Activated naive CD4-positive, alpha-beta T cell treated with anti-CD3 and anti-CD28 coated beads, Interleukin-2, amount 50 U/mL, for 16 hours (primary cell): ENCODE measurements at regions not wholly inside any gene's neighbourhood (a gene's known extent, or its start where the extent isn't known, plus 50 kb on each side); places are given as distances from the start of the nearest gene placed in this dataset.
"Not testable (repeated sequence)": the region's sequence is repeated elsewhere in the genome, so short reads cannot be mapped to it uniquely, and the experiment has no call there.

ENCODE experiments used
- DNase-seq: peaks from one replicate; pipeline ENCODE4 v3.0.0-alpha.2; 2020

- no peak for DNase-seq
Measured at GRCh38 chr2:72001937-72002690, 145.5 kb downstream of the CYP26B1 start.

DNA sequence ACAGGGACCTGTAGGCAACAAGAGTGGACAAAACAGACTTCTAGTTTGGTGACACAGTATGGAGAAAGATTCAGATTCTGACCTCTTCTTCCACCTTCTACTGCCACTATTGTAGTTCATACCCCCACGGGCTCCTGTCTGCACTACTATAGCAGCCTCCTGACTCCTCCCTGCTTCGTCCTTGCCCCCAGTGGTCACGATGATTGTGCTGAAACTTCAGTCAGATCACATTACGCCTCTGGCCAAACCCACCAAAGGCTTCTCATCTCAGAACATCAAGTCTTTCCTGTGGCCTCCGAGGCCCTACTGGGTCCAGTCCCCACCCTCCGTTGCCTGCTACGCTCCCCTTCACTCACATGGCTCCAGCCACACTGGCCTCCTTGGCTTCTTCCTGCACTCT lies 147.6 kb downstream of the CYP26B1 start:
- no peak for DNase-seq

DNA sequence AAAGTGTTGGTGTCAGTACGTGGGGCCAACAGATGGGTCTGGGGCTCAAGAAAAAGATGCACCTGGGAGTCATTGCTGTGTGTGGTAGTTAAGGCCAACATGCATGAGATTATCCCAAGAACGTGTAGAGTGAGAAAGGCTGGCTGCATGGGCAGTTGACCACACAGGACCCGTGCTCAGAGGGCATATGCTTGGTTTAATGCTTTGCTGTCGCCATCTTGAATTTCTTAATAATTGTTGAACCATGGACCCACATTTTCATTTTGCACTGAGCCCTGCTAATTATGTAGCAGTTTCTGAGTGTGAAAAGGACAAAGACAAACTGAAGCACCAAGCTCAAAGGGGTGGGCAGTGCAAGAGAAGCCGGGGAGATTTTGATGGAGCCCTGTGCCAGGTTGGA lies 148.1 kb downstream of the CYP26B1 start:
- no peak for DNase-seq

DNA sequence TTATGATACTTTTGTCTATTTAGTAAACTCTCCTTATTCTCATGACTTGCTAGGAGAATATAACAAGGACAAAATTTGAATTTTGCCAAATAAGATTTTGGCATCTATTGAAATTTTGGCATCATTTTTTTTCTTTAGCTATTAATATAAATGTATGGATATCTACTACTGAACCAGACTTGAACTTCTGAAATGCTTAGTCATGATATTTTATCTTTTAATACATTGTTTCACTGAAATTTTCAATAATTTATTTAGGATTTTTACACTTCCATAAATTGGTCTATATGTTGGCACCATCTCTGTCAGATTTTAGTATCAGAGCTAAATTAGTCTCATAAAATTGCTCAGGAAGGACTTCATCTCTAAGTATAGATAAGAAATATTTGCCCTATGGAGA lies 149.8 kb downstream of the CYP26B1 start:
- no peak for DNase-seq

GRCh38 chr2:71995067-71995665 lies 152.5 kb downstream of the CYP26B1 start:
- DNase-seq = no peak

GRCh38 chr2:71992036-71992435 lies 155.6 kb downstream of the CYP26B1 start:
- DNase-seq = no peak

- no peak for DNase-seq
Measured at GRCh38 chr2:71991397-71991796, 156.3 kb downstream of the CYP26B1 start.

GRCh38 chr2:71990826-71991225 lies 156.8 kb downstream of the CYP26B1 start:
- DNase-seq = no peak

- DNase-seq = no peak
Measured at GRCh38 chr2:71990122-71990521, 157.5 kb downstream of the CYP26B1 start.

- no peak for DNase-seq
Measured at GRCh38 chr2:71989671-71990070, 158.0 kb downstream of the CYP26B1 start.

DNA sequence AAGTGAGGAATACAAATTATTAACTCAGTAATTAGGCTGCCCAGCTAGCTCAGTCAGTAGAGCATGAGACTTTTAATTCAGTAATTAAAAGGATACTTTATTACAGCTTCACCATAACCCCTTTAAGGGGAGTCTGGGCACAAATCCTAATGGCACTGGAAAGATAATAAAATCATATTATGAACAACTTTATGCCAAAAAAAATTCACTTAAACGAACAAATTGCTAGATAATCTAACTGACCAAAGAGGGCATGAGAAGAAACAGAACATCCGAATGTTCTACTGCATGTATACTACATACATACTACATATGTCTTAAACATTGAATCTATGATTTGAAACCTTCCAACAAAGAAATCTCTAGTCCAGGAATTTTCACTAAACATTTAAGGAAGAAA lies 159.5 kb downstream of the CYP26B1 start:
- no peak for DNase-seq

- no peak for DNase-seq
Measured at GRCh38 chr2:71976685-71977084, 171.0 kb downstream of the CYP26B1 start.

DNA sequence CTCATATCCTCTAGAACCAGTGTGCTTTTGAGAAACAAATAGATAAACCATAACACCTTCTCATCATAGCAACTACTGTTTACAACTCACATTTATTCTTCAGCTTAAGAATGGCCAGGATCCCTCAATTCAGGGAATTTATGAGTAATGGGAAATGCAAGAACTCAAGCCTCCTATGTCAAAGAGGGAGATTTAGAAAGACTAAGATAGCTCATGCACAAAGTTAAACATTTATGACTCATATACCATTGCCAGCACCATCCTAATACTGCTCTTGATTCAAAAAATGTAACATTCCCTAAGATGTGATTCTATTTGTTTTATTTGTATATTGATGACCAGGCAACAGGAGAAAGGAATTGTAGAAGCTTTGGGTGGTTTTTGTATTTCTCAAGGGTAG lies 172.8 kb downstream of the CYP26B1 start:
- DNase-seq = no peak

GRCh38 chr2:71971493-71971892 lies 176.2 kb downstream of the CYP26B1 start:
- no peak for DNase-seq

- DNase-seq = no peak
Measured at GRCh38 chr2:71965530-71965929, 182.1 kb downstream of the CYP26B1 start.

DNA sequence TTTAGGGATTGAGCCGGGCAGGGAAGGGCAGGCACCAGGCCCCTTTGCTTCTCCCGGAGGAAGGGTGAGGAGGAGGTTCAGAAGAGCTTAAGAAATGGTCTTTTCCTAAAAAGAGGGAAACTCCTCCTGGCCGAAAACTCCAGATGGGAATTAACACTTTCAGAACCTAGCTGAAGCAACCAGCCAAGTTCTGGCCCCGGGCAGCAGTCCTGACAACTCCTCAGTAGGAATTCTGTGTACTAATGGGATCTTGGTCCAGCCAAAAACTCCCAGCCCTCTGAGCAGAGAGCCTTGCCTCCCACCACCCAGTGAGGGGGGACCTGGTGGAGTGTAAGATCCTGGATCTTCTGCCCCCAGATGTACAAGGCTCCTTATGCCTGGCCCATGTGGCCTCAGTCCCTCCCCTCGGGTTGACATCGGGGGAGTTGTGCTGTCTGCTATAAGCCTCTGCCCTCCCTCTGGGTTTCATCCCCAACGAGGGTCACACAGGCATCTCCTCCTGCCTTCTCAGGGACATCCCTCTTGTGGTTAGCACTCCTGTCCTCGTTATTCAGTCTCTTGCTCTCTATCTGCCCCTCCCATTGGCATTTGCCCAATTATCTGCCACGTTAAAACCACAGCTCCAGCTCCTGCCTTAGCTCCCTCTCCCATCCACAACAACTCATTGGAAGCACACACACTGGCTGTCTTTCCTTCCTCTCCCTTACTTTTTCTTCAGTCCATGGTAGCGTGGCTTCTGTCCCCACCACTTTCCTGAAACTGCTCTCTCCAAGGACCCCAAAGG lies 184.6 kb downstream of the CYP26B1 start:
- no peak for DNase-seq

GRCh38 chr2:71962350-71962749 lies 185.3 kb downstream of the CYP26B1 start:
- no peak for DNase-seq

GRCh38 chr2:71961289-71962027 lies 186.2 kb downstream of the CYP26B1 start:
- DNase-seq = no peak

GRCh38 chr2:71959494-71959893 lies 188.2 kb downstream of the CYP26B1 start:
- DNase-seq = no peak

GRCh38 chr2:71958426-71958825 lies 189.2 kb downstream of the CYP26B1 start:
- not testable (repeated sequence) for DNase-seq

DNA sequence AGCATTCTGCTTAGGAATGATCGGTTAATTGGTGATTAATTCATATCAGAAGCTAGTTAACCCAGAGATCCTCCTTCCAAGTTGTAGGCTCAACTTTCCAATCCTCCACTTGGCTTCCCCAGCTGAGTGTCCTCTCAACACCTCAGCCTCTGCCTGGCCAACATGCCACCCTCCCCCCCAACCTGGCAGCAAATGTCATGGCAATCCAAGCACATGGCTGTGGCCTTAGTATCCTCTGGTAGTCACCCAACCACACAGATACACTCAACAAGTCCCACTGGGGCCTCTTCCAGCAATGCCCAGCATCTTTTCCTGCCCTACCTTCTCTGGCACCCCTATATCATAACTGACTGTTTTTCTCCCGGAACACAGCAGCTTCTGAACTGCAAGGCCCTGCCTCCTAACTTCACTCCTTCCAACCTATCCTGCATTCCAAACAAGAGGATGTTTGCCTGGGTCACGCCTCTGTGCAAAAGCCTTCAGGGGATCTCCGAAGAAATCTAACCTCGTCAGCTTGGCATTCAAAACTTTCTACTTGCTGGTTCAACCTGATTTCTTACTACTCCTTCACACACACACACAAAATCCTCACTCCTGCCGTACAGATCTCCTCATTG lies 195.0 kb downstream of the CYP26B1 start:
- no peak for DNase-seq

DNA sequence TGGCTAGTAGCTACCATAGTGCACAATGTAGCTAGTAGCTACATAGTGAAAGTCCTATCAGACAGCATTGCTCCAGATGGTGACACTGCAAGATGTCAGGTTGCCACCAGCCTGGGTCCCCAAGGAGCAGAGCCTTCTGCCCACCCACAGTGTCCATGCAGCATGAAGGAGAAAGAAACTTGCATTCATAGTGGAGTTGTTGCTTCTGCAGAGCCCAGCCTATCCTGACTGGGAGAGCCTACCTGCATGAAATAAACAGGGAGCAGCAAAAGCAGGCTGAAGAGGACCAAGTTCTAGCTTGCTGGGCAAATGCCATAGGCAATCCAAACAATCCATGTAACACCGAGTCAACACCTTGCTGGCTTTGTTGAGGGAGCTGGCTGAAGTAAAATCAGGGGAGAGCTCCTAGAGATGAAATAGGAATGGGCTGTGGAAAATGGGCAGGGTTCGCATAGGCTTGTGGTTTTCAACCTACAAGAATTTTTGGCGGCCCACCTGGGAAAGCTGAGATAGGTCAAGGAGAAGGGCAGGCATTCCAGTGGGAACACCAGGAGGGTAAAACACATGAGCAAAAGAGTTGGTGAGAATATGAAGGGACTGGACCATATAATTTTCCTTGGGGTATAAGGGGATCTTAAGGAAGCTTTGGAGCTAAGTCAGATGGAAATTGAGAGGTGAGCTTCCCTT lies 195.8 kb downstream of the CYP26B1 start:
- DNase-seq = no peak
